GM12878 (cell line): ENCODE measurements at regions not wholly inside any gene's neighbourhood (a gene's known extent, or its start where the extent isn't known, plus 50 kb on each side); places are given as distances from the start of the nearest gene placed in this dataset.

Source experiments
- ATAC-seq: fragments of 200-7000 bp; cut with Tn5 transposase; 3 replicates; pipeline ENCODE4 v1.9.1; 2020; ENCODE audit warnings: mild to moderate bottlenecking, moderate library complexity
- BruUV-seq: library from RNA; stranded (reverse); fragments of 400-500 nt; replicated peaks from 2 replicates; lab custom pipeline; 2021; lab: Mats Ljungman, UMichigan
- CTCF ChIA-PET: fragments of 300-600 bp; sonication (Branson Sonifier 250); formaldehyde crosslinking; extraction: SDS; loops from one replicate; lab custom pipeline; 2021; ENCODE audit warnings: inconsistent platforms; lab: Yijun Ruan, JAX
- POLR2A ChIA-PET: fragments of 350-600 bp; formaldehyde crosslinking; extraction: SDS; loops from one replicate; lab custom pipeline; 2021; ENCODE audit warnings: inconsistent platforms; lab: Charles Lee
- RAD21 ChIA-PET: fragments of 300-600 bp; sonication (Branson Sonifier 250); formaldehyde crosslinking; loops from one replicate; lab custom pipeline; 2023; ENCODE audit warnings: antibody characterized with exemption; ENCODE audit not compliant: unreplicated experiment; lab: Charles Lee
- SMC1A ChIA-PET: fragments of 300-600 bp; sonication (Branson Sonifier 250); formaldehyde crosslinking; loops from one replicate; lab custom pipeline; 2023; ENCODE audit not compliant: unreplicated experiment, uncharacterized antibody; lab: Charles Lee
- DNase-seq: peaks from one replicate; pipeline ENCODE4 v3.0.0-alpha.2; 2011; ENCODE audit warnings: low read depth, low spot score
- FAIRE-seq: peaks from 3 replicates; lab custom pipeline; 2011; peaks lifted over from hg19 to GRCh38; lab: Jason Lieb, UNC
- H2AFZ ChIP-seq: 2 replicates; pipeline ENCODE4 v1.6.0; 2011; ENCODE audit warnings: low read depth, low read length, control low read depth; ENCODE audit not compliant: control insufficient read depth
- H3K27ac ChIP-seq: 2 replicates; pipeline ENCODE4 v1.5.1; 2011; ENCODE audit warnings: control low read depth; ENCODE audit not compliant: control insufficient read depth, insufficient read depth
- H3K27me3 ChIP-seq, 2 experiments: replicated peaks in 1 of 2; 2 replicates each; pipeline versions ENCODE4 v1.6.0 to v1.6.1; 2011; ENCODE audit warnings: low read length in 1 of 2; ENCODE audit not compliant: control insufficient read depth in 2 of 2, insufficient read depth in 2 of 2
- H3K36me3 ChIP-seq, 2 experiments: 2 replicates each; pipeline ENCODE4 v1.5.1; 2011; ENCODE audit warnings: low read length in 1 of 2; ENCODE audit not compliant: control insufficient read depth in 2 of 2, insufficient read depth in 2 of 2
- H3K4me1 ChIP-seq: 2 replicates; pipeline ENCODE4 v1.6.1; 2011; ENCODE audit warnings: mild to moderate bottlenecking, low read length, moderate library complexity, mixed read lengths; ENCODE audit not compliant: control insufficient read depth, insufficient read depth
- H3K4me2 ChIP-seq: 2 replicates; pipeline ENCODE4 v1.6.0; 2011; ENCODE audit warnings: control low read depth; ENCODE audit not compliant: control insufficient read depth, insufficient read depth
- H3K4me3 ChIP-seq: fragments of 200-600 bp; sonication (generic); 2 replicates; pipeline ENCODE4 v1.5.1; 2016
- H3K79me2 ChIP-seq: 2 replicates; pipeline ENCODE4 v1.6.0; 2011; ENCODE audit warnings: low read length; ENCODE audit not compliant: control insufficient read depth, insufficient read depth
- H3K9ac ChIP-seq: 2 replicates; pipeline ENCODE4 v1.8.0; 2011; ENCODE audit warnings: low read length, control low read depth, mixed read lengths; ENCODE audit not compliant: control insufficient read depth, insufficient read depth
- H3K9me3 ChIP-seq: replicated peaks from 3 replicates; pipeline ENCODE4 v1.5.1; 2011; ENCODE audit warnings: mild to moderate bottlenecking, low read length; ENCODE audit not compliant: control insufficient read depth, insufficient read depth
- H4K20me1 ChIP-seq: 2 replicates; pipeline ENCODE4 v1.6.0; 2011; ENCODE audit not compliant: control insufficient read depth, insufficient read depth
- CHD1 ChIP-seq: IDR thresholded peaks from 2 replicates; pipeline ENCODE4 v1.6.1; 2012; ENCODE audit warnings: low read depth, low read length, improper control_type of control experiment
- CUX1 ChIP-seq: IDR thresholded peaks from 2 replicates; pipeline ENCODE4 v1.6.1; 2012; ENCODE audit warnings: improper control_type of control experiment, low read depth, low read length; ENCODE audit not compliant: insufficient replicate concordance
- ESRRA ChIP-seq: IDR thresholded peaks from 2 replicates; pipeline ENCODE4 v1.6.1; 2012; ENCODE audit warnings: mild to moderate bottlenecking, low read length, improper control_type of control experiment
- HDAC2 ChIP-seq: fragments of 200-600 bp; sonication (generic); IDR thresholded peaks from 2 replicates; pipeline ENCODE4 v1.6.1; 2017
- HDAC6 ChIP-seq: fragments of 200-600 bp; sonication (generic); IDR thresholded peaks from one replicate; pipeline ENCODE4 v1.8.0; 2017; ENCODE audit warnings: antibody characterized with exemption; ENCODE audit not compliant: unreplicated experiment
- IRF5 ChIP-seq: fragments of 450-650 bp; IDR thresholded peaks from 2 replicates; pipeline ENCODE4 v1.6.1; 2017; ENCODE audit warnings: borderline replicate concordance
- MTA2 ChIP-seq: fragments of 450-650 bp; IDR thresholded peaks from 2 replicates; pipeline ENCODE4 v1.6.1; 2016; ENCODE audit warnings: low read depth, mild to moderate bottlenecking, moderate library complexity
- RELA ChIP-seq: fragments of 450-650 bp; IDR thresholded peaks from 2 replicates; pipeline ENCODE4 v1.8.0; 2014; ENCODE audit warnings: borderline replicate concordance; ENCODE audit not compliant: partially characterized antibody
- RELB ChIP-seq: fragments of 450-650 bp; IDR thresholded peaks from 2 replicates; pipeline ENCODE4 v1.6.1; 2017; ENCODE audit warnings: low read depth, mild to moderate bottlenecking, moderate library complexity
- SUZ12 ChIP-seq: fragments of 200-600 bp; sonication (generic); IDR thresholded peaks from one replicate; pipeline ENCODE4 v1.6.1; 2018; ENCODE audit warnings: antibody characterized with exemption, mild to moderate bottlenecking; ENCODE audit not compliant: unreplicated experiment
- TCF7 ChIP-seq: IDR thresholded peaks from 2 replicates; pipeline ENCODE4 v1.6.1; 2014; ENCODE audit warnings: antibody characterized with exemption, borderline replicate concordance
- ZNF274 ChIP-seq: IDR thresholded peaks from one replicate; pipeline ENCODE4 v1.8.0; 2011; ENCODE audit not compliant: insufficient read length, insufficient read depth
- WGBS: methylation state at CpG from one replicate; pipeline ENCODE4 v1.1.6; 2016; ENCODE audit warnings: low lambda C conversion rate; ENCODE audit not compliant: insufficient replicate concordance, insufficient coverage; ENCODE audit errors: missing lambda C conversion rate; 5-methylcytosine and 5-hydroxymethylcytosine counted together
- in situ Hi-C: fragments of 300-500 bp; cut with MboI; formaldehyde crosslinking; loops from 9 replicates; pipeline ENCODE4 v1.14.3; 2018; ENCODE audit warnings: mixed read lengths
- intact Hi-C: fragments of 100-400 bp; cut with micrococcal nuclease; formaldehyde crosslinking; loops from one replicate; pipeline ENCODE4 v1.14.2; 2022; ENCODE audit not compliant: unreplicated experiment
- TF ChIP-seq, protein P1 (sequence below): IDR thresholded peaks from 2 replicates; pipeline ENCODE4 v1.6.1; 2012; ENCODE audit warnings: low read depth, low read length, improper control_type of control experiment

DNA sequence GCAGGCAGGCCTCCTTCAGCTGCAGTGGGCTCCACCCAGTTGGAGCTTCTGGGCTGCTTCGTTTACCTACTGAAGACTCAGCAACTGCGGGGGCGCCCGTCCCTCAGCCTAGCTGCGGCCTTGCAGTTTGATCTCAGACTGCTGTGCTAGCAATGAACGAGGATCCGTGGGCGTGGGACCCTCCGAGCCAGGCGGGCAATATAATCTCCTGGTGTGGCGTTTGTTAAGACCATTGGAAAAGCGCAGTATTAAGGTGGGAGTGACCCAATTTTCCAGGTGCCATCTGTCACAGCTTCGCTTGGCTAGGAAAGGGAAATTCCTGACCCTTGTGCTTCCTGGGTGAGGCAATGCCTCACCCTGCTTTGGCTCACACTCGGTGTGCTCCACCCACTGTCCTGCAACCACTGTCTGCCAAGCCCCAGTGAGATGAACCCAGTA lies 159.2 kb upstream of the FOXP2 start (continued):
- no peak for TF ChIP-seq TCF7
- TF ChIP-seq, protein P1, sequence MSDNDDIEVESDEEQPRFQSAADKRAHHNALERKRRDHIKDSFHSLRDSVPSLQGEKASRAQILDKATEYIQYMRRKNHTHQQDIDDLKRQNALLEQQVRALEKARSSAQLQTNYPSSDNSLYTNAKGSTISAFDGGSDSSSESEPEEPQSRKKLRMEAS: no peak
- no peak for TF ChIP-seq CHD1
- no peak for TF ChIP-seq RELA
- TF ChIP-seq IRF5: no peak
- no peak for TF ChIP-seq SUZ12
- TF ChIP-seq ZNF274: no peak

- no peak for DNase-seq
- Histone ChIP-seq H3K36me3 (no peaks in the 10 kb centered on the region), H3K9me3 (no peaks in the 10 kb centered on the region), H3K9ac (no peak overlapping the region), H3K79me2 (no peaks in the 10 kb centered on the region), H3K27me3 (no peaks in the 10 kb centered on the region), H3K27ac (no peak overlapping the region), H4K20me1 (no peaks in the 10 kb centered on the region), H3K4me1 (no peaks in the 10 kb centered on the region), H3K4me3 (no peak overlapping the region), H3K4me2 (no peak overlapping the region), H2AFZ (no peak overlapping the region)
- FAIRE-seq: no peak
- no peak for ATAC-seq
- no TSS peak for BruUV-seq
- 2% methylated on average over 3 of the region's 3 CpGs for WGBS
- RAD21 ChIA-PET: no interaction called here
- intact Hi-C loops (no loop called here), in situ Hi-C loops (no loop called here)
- CTCF ChIA-PET: no interaction called here
- TF ChIP-seq RELB (no peak), HDAC2 (no peak), HDAC6 (no peak), MTA2 (no peak), CHD1 (no peak), CUX1 (no peak), ESRRA (no peak)
- POLR2A ChIA-PET: no interaction called here
- SMC1A ChIA-PET: interaction anchor here (0.6 kb wide), 1 partner anchor 56 kb away, joined by 3 read pairs; no protein-coding TSS in a partner anchor
Measured at GRCh38 chr7:114243646-114244045, 171.0 kb upstream of the FOXP2 start.
